ENCODE measurements at regions not wholly inside any gene's neighbourhood (a gene's known extent, or its start where the extent isn't known, plus 50 kb on each side); places are given as distances from the start of the nearest gene placed in this dataset.
"Not testable (repeated sequence)": the region's sequence is repeated elsewhere in the genome, so short reads cannot be mapped to it uniquely, and the experiment has no call there.

DNA sequence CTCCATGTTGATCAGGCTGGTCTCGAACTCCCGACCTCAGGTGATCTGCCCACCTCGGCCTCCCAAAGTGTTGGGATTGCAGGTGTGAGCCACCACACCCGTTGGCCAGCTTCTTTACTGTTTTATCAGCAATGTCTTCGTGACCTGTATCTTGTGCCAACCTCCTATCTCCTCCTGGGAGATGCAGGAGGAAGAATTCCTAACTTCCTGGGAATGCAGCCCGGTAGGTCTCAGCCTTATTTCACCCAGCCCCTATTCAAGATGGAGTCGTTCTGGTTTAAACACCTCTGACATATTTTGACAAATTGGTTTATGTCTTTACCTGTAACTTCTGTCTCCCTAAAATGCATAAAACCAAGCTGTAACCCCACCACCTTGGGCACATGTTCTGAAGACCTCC, 491.3 kb upstream of the AUTS2 start:
- H2BK12ac ChIP-seq (ENCODE audit: low read length in 2 of 2); H3K9ac ChIP-seq (ENCODE audit: low read length); H3K27me3 ChIP-seq (ENCODE audit: control insufficient read depth in 1 of 2, insufficient read depth in 1 of 2, low read length in 2 of 2); H2BK15ac ChIP-seq (ENCODE audit: low read depth, poor library complexity, severe bottlenecking); H2BK5ac ChIP-seq (ENCODE audit: low read depth, low read length, poor library complexity, severe bottlenecking); H2AFZ ChIP-seq (ENCODE audit: low read depth, low read length); H3K4me1 ChIP-seq (ENCODE audit: control insufficient read depth, insufficient read depth, low read depth, low read length); H2BK120ac ChIP-seq (ENCODE audit: low read depth, low read length); H3K18ac ChIP-seq (ENCODE audit: low read depth in 1 of 2, low read length in 2 of 2); H3K27ac ChIP-seq (ENCODE audit: low read length, poor library complexity, severe bottlenecking); H3K14ac ChIP-seq (ENCODE audit: low read length in 2 of 2); H3K4me3 ChIP-seq (ENCODE audit: insufficient read depth in 1 of 2, low read depth in 1 of 2, low read length in 2 of 2); H3K23ac ChIP-seq (ENCODE audit: low read length in 2 of 2); H3K79me1 ChIP-seq (replicated peaks; ENCODE audit: low read length, poor library complexity, severe bottlenecking); H4K8ac ChIP-seq (ENCODE audit: low read length); H4K91ac ChIP-seq (ENCODE audit: low read length); H3K4ac ChIP-seq (ENCODE audit: low read depth in 1 of 2, low read length in 2 of 2); H3K36me3 ChIP-seq (ENCODE audit: control insufficient read depth in 1 of 2, insufficient read depth in 2 of 2, low read depth in 1 of 2, low read length in 2 of 2); H3K9me3 ChIP-seq (ENCODE audit: control insufficient read depth, low read length); H3K4me2 ChIP-seq (ENCODE audit: low read length, poor library complexity, severe bottlenecking); H2AK5ac ChIP-seq (ENCODE audit: low read length, severe bottlenecking); DNase-seq: not testable (repeated sequence)
- WGBS, result 76% methylated on average over 7 of the region's 7 CpGs

DNA sequence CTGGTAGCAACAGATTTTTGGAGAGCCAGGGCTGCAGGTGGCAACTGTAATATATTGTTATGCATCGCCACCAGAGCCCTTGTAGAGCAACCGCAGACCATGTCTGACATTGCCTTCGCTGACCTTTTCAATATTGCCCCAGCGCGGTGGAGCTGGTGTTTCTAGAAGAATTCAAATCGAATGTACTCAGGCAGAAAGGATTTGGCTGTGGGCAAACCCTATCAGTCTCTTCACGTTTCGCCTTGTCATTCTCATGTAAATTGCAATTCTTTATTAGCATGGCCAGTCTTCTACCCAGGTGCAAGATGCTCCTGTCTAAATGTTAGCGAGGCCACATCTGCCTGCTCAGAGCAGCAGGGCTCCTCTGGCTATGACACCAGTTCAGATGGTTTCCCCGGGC, 490.2 kb upstream of the AUTS2 start:
- no peak overlapping the region for H2AK5ac ChIP-seq (ENCODE audit: low read length, severe bottlenecking)
- no peaks in the 10 kb centered on the region for H3K79me1 ChIP-seq (replicated peaks; ENCODE audit: low read length, poor library complexity, severe bottlenecking)
- no peaks in the 10 kb centered on the region for H3K4me1 ChIP-seq (ENCODE audit: control insufficient read depth, insufficient read depth, low read depth, low read length)
- H3K4me2 ChIP-seq (ENCODE audit: low read length, poor library complexity, severe bottlenecking), result no peak overlapping the region
- H4K8ac ChIP-seq (ENCODE audit: low read length), result no peak overlapping the region
- H3K4me3 ChIP-seq (ENCODE audit: insufficient read depth in 1 of 2, low read depth in 1 of 2, low read length in 2 of 2), result no peak overlapping the region
- peaks cover 4% of the 10 kb centered on the region for H3K9me3 ChIP-seq (ENCODE audit: control insufficient read depth, low read length)
- H2AFZ ChIP-seq (ENCODE audit: low read depth, low read length), result no peak overlapping the region
- 58% methylated on average over 10 of the region's 10 CpGs for WGBS
- H4K91ac ChIP-seq (ENCODE audit: low read length), result no peak overlapping the region
- H3K4ac ChIP-seq (ENCODE audit: low read depth in 1 of 2, low read length in 2 of 2), result no peak overlapping the region
- DNase-seq, result no peak
- no peak overlapping the region for H3K18ac ChIP-seq (ENCODE audit: low read depth in 1 of 2, low read length in 2 of 2)
- no peak overlapping the region for H3K27ac ChIP-seq (ENCODE audit: low read length, poor library complexity, severe bottlenecking)
- no peak overlapping the region for H3K23ac ChIP-seq (ENCODE audit: low read length in 2 of 2)
- no peak overlapping the region for H2BK15ac ChIP-seq (ENCODE audit: low read depth, poor library complexity, severe bottlenecking)
- H3K9ac ChIP-seq (ENCODE audit: low read length), result no peak overlapping the region
- H2BK120ac ChIP-seq (ENCODE audit: low read depth, low read length), result no peak overlapping the region
- H3K27me3 ChIP-seq (ENCODE audit: control insufficient read depth in 1 of 2, insufficient read depth in 1 of 2, low read length in 2 of 2), result no peaks in the 10 kb centered on the region
- no peak overlapping the region for H2BK12ac ChIP-seq (ENCODE audit: low read length in 2 of 2)
- no peak overlapping the region for H3K14ac ChIP-seq (ENCODE audit: low read length in 2 of 2)
- H2BK5ac ChIP-seq (ENCODE audit: low read depth, low read length, poor library complexity, severe bottlenecking), result no peak overlapping the region
- H3K36me3 ChIP-seq (ENCODE audit: control insufficient read depth in 1 of 2, insufficient read depth in 2 of 2, low read depth in 1 of 2, low read length in 2 of 2), result no peaks in the 10 kb centered on the region

DNA sequence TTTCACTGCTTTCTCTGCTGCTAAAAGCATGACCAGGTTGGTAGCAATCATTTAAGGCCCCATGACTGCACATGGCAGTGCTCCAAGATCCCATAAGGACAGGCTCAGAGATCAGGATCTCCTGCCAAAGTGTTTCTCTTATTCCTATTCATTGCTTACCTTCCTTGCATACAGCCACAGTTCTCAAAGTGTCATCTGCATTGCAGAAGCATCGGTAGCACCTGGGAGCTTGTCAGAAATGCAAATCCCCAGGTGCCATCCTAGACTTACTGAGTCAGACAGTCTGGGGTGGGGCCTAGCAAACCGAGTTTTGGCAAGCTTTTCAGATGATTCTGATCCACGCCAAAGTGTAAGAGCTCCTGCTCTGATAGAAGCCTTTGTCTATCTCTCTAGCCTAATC, 489.0 kb upstream of the AUTS2 start:
- H3K27me3 ChIP-seq (ENCODE audit: control insufficient read depth in 1 of 2, insufficient read depth in 1 of 2, low read length in 2 of 2), result no peaks in the 10 kb centered on the region
- H3K27ac ChIP-seq (ENCODE audit: low read length, poor library complexity, severe bottlenecking), result no peak overlapping the region
- WGBS, result 29% methylated on average over 3 of the region's 3 CpGs

DNA sequence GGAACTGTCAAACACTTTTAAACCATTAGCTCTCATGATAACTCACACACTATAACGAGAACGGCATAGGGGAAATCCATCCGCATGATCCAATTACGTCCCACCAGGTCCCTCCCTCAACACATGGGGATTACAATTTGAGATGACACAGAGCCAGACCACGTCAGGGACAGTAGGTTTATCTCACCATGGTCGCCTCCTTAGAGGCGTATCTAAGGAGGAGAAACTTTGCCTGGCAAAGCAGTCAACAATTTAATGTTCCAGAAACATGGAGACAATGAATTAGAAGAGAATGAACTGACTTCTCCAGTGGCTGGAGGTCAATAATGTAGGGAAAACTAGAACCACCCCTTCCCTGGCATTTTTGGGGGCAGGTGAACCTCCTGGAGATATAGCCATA, 488.4 kb upstream of the AUTS2 start:
- no peaks in the 10 kb centered on the region for H3K36me3 ChIP-seq (ENCODE audit: control insufficient read depth in 1 of 2, insufficient read depth in 2 of 2, low read depth in 1 of 2, low read length in 2 of 2)
- H3K27ac ChIP-seq (ENCODE audit: low read length, poor library complexity, severe bottlenecking), result no peak overlapping the region
- H2AFZ ChIP-seq (ENCODE audit: low read depth, low read length), result no peak overlapping the region
- H2BK12ac ChIP-seq (ENCODE audit: low read length in 2 of 2), result no peak overlapping the region
- no peak for DNase-seq
- H3K4ac ChIP-seq (ENCODE audit: low read depth in 1 of 2, low read length in 2 of 2), result no peak overlapping the region
- no peaks in the 10 kb centered on the region for H3K27me3 ChIP-seq (ENCODE audit: control insufficient read depth in 1 of 2, insufficient read depth in 1 of 2, low read length in 2 of 2)
- H3K4me2 ChIP-seq (ENCODE audit: low read length, poor library complexity, severe bottlenecking), result no peak overlapping the region
- peaks cover 5% of the 10 kb centered on the region for H3K9me3 ChIP-seq (ENCODE audit: control insufficient read depth, low read length)
- no peak overlapping the region for H4K91ac ChIP-seq (ENCODE audit: low read length)
- no peak overlapping the region for H2BK120ac ChIP-seq (ENCODE audit: low read depth, low read length)
- H3K9ac ChIP-seq (ENCODE audit: low read length), result no peak overlapping the region
- H3K4me1 ChIP-seq (ENCODE audit: control insufficient read depth, insufficient read depth, low read depth, low read length), result no peaks in the 10 kb centered on the region
- no peak overlapping the region for H4K8ac ChIP-seq (ENCODE audit: low read length)
- WGBS, result 76% methylated on average over 7 of the region's 7 CpGs
- no peak overlapping the region for H3K23ac ChIP-seq (ENCODE audit: low read length in 2 of 2)
- no peak overlapping the region for H3K4me3 ChIP-seq (ENCODE audit: insufficient read depth in 1 of 2, low read depth in 1 of 2, low read length in 2 of 2)
- no peak overlapping the region for H2BK15ac ChIP-seq (ENCODE audit: low read depth, poor library complexity, severe bottlenecking)
- H2AK5ac ChIP-seq (ENCODE audit: low read length, severe bottlenecking), result no peak overlapping the region
- H2BK5ac ChIP-seq (ENCODE audit: low read depth, low read length, poor library complexity, severe bottlenecking), result no peak overlapping the region
- no peak overlapping the region for H3K14ac ChIP-seq (ENCODE audit: low read length in 2 of 2)
- H3K79me1 ChIP-seq (replicated peaks; ENCODE audit: low read length, poor library complexity, severe bottlenecking), result no peaks in the 10 kb centered on the region
- no peak overlapping the region for H3K18ac ChIP-seq (ENCODE audit: low read depth in 1 of 2, low read length in 2 of 2)

More for the DNA sequence above, 489.0 kb upstream of the AUTS2 start:
- H2BK12ac ChIP-seq (ENCODE audit: low read length in 2 of 2), result no peak overlapping the region
- H3K23ac ChIP-seq (ENCODE audit: low read length in 2 of 2), result no peak overlapping the region
- H2AK5ac ChIP-seq (ENCODE audit: low read length, severe bottlenecking), result no peak overlapping the region
- no peak overlapping the region for H4K91ac ChIP-seq (ENCODE audit: low read length)
- H3K4me1 ChIP-seq (ENCODE audit: control insufficient read depth, insufficient read depth, low read depth, low read length), result no peaks in the 10 kb centered on the region
- no peak overlapping the region for H2BK120ac ChIP-seq (ENCODE audit: low read depth, low read length)
- no peak overlapping the region for H2AFZ ChIP-seq (ENCODE audit: low read depth, low read length)
- no peak overlapping the region for H3K9ac ChIP-seq (ENCODE audit: low read length)
- no peak overlapping the region for H3K18ac ChIP-seq (ENCODE audit: low read depth in 1 of 2, low read length in 2 of 2)
- H3K36me3 ChIP-seq (ENCODE audit: control insufficient read depth in 1 of 2, insufficient read depth in 2 of 2, low read depth in 1 of 2, low read length in 2 of 2), result no peaks in the 10 kb centered on the region
- H3K79me1 ChIP-seq (replicated peaks; ENCODE audit: low read length, poor library complexity, severe bottlenecking), result no peaks in the 10 kb centered on the region
- peaks cover 4% of the 10 kb centered on the region for H3K9me3 ChIP-seq (ENCODE audit: control insufficient read depth, low read length)
- no peak overlapping the region for H3K4me3 ChIP-seq (ENCODE audit: insufficient read depth in 1 of 2, low read depth in 1 of 2, low read length in 2 of 2)
- H2BK15ac ChIP-seq (ENCODE audit: low read depth, poor library complexity, severe bottlenecking), result no peak overlapping the region
- H3K14ac ChIP-seq (ENCODE audit: low read length in 2 of 2), result no peak overlapping the region
- DNase-seq, result no peak
- H4K8ac ChIP-seq (ENCODE audit: low read length), result no peak overlapping the region
- H3K4ac ChIP-seq (ENCODE audit: low read depth in 1 of 2, low read length in 2 of 2), result no peak overlapping the region
- no peak overlapping the region for H3K4me2 ChIP-seq (ENCODE audit: low read length, poor library complexity, severe bottlenecking)
- no peak overlapping the region for H2BK5ac ChIP-seq (ENCODE audit: low read depth, low read length, poor library complexity, severe bottlenecking)
